ENCODE measurements at regions not wholly inside any gene's neighbourhood (a gene's known extent, or its start where the extent isn't known, plus 50 kb on each side); places are given as distances from the start of the nearest gene placed in this dataset.

GRCh38 chr1:147475488-147475887, 65.8 kb upstream of the BCL9 start:
- no peak for ATAC-seq (ENCODE audit: insufficient number of reproducible peaks, low FRiP score, low read depth)

GRCh38 chr1:147478521-147478920, 62.8 kb upstream of the BCL9 start:
- Histone ChIP-seq H3K27me3 (replicated peaks; ENCODE audit: insufficient read depth) (no peaks in the 10 kb centered on the region), H3K9me3 (no peaks in the 10 kb centered on the region), H3K4me1 (ENCODE audit: control insufficient read depth in 1 of 2, low read depth in 2 of 2) (no peaks in the 10 kb centered on the region), H3K4me3 (no peak overlapping the region), H3K27ac (no peak overlapping the region), H3K36me3 (no peaks in the 10 kb centered on the region)
- DNase-seq (ENCODE audit: low spot score) = no peak
- ATAC-seq (ENCODE audit: insufficient number of reproducible peaks, low FRiP score, low read depth) = no peak
- TF ChIP-seq CTCF (IDR thresholded peaks at IDR 0.05) = no peak

More at GRCh38 chr1:147475488-147475887, 65.8 kb upstream of the BCL9 start:
- Histone ChIP-seq H3K27me3 (replicated peaks; ENCODE audit: insufficient read depth) (no peaks in the 10 kb centered on the region), H3K27ac (no peak overlapping the region), H3K36me3 (no peaks in the 10 kb centered on the region), H3K9me3 (no peaks in the 10 kb centered on the region), H3K4me1 (ENCODE audit: control insufficient read depth in 1 of 2, low read depth in 2 of 2) (no peaks in the 10 kb centered on the region), H3K4me3 (no peak overlapping the region)
- no peak for TF ChIP-seq CTCF (IDR thresholded peaks at IDR 0.05)
- DNase-seq (ENCODE audit: low spot score) = no peak

- Histone ChIP-seq H3K4me1 (ENCODE audit: control insufficient read depth in 1 of 2, low read depth in 2 of 2) (no peaks in the 10 kb centered on the region), H3K9me3 (no peaks in the 10 kb centered on the region), H3K4me3 (no peak overlapping the region), H3K27me3 (replicated peaks; ENCODE audit: insufficient read depth) (no peaks in the 10 kb centered on the region), H3K27ac (no peak overlapping the region), H3K36me3 (no peaks in the 10 kb centered on the region)
- ATAC-seq (ENCODE audit: insufficient number of reproducible peaks, low FRiP score, low read depth) (no peak), DNase-seq (ENCODE audit: low spot score) (no peak)
- no peak for TF ChIP-seq CTCF (IDR thresholded peaks at IDR 0.05)
Measured at GRCh38 chr1:147479864-147480564, 61.3 kb upstream of the BCL9 start.

- DNase-seq (ENCODE audit: low spot score) (no peak), ATAC-seq (ENCODE audit: insufficient number of reproducible peaks, low FRiP score, low read depth) (no peak)
- Histone ChIP-seq H3K9me3 (no peaks in the 10 kb centered on the region), H3K36me3 (no peaks in the 10 kb centered on the region), H3K4me3 (no peak overlapping the region), H3K4me1 (ENCODE audit: control insufficient read depth in 1 of 2, low read depth in 2 of 2) (no peaks in the 10 kb centered on the region), H3K27ac (no peak overlapping the region), H3K27me3 (replicated peaks; ENCODE audit: insufficient read depth) (no peaks in the 10 kb centered on the region)
- no peak for TF ChIP-seq CTCF (IDR thresholded peaks at IDR 0.05)
Measured at GRCh38 chr1:147480565-147480935, 60.8 kb upstream of the BCL9 start.

GRCh38 chr1:147486876-147487656, 54.2 kb upstream of the BCL9 start:
- H3K27ac ChIP-seq = no peak overlapping the region
- no peak overlapping the region for H3K4me3 ChIP-seq
- H3K4me1 ChIP-seq (ENCODE audit: control insufficient read depth in 1 of 2, low read depth in 2 of 2) = no peaks in the 10 kb centered on the region
- no peaks in the 10 kb centered on the region for H3K9me3 ChIP-seq
- no peak for TF ChIP-seq CTCF (IDR thresholded peaks at IDR 0.05)
- no peaks in the 10 kb centered on the region for H3K27me3 ChIP-seq (replicated peaks; ENCODE audit: insufficient read depth)
- ATAC-seq (ENCODE audit: insufficient number of reproducible peaks, low FRiP score, low read depth) (no peak), DNase-seq (ENCODE audit: low spot score) (no peak)
- no peaks in the 10 kb centered on the region for H3K36me3 ChIP-seq

Data from thoracic aorta (tissue), 2 donors.